Adrenal gland (tissue), 5 donors: ENCODE measurements at regions not wholly inside any gene's neighbourhood (a gene's known extent, or its start where the extent isn't known, plus 50 kb on each side); places are given as distances from the start of the nearest gene placed in this dataset.
"Not testable (repeated sequence)": the region's sequence is repeated elsewhere in the genome, so short reads cannot be mapped to it uniquely, and the experiment has no call there.

Source experiments
- POLR2A ChIP-seq, 2 donors: fragments of 450-650 bp; IDR thresholded peaks; one replicate each; pipeline ENCODE4 v1.6.1; 2017; ENCODE audit warnings: antibody characterized with exemption in 2 of 2, mild to moderate bottlenecking in 2 of 2, moderate library complexity in 1 of 2
- TF ChIP-seq, protein P1 (sequence below), 6 experiments: fragments of 450-650 bp in 4 of 6; fragments of 200-600 bp in 2 of 6; sonication (generic) in 1 of 6; IDR thresholded peaks; 1 replicate in 5 of 6; 2 replicates in 1 of 6; pipeline versions ENCODE4 v1.5.1 to v1.8.0; 2016 to 2021; ENCODE audit warnings: antibody characterized with exemption in 6 of 6, mild to moderate bottlenecking in 2 of 6, moderate library complexity in 1 of 6
- donor health status: DM: no; HTN: no; CAD: no.

DNA sequence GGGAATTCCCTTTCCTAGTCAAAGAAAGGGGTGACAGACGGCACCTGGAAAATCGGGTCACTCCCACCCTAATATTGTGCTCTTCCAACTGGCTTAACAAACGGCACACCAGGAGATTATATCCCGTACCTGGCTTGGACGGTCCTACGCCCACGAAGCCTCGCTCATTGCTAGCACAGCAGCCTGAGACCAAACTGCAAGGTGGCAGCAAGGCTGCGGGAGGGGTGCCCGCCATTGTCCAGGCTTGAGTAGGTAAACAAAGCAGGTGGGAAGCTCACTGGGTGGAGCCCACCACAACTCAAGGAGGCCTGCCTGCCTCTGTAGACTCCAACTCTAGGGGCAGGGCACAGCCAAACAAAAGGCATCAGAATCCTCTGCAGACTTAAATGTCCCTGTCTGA, 457.8 kb upstream of the PIK3R1 start:
- not testable (repeated sequence) for TF ChIP-seq POLR2A (IDR thresholded peaks at IDR 0.05)
- TF ChIP-seq, protein P1, sequence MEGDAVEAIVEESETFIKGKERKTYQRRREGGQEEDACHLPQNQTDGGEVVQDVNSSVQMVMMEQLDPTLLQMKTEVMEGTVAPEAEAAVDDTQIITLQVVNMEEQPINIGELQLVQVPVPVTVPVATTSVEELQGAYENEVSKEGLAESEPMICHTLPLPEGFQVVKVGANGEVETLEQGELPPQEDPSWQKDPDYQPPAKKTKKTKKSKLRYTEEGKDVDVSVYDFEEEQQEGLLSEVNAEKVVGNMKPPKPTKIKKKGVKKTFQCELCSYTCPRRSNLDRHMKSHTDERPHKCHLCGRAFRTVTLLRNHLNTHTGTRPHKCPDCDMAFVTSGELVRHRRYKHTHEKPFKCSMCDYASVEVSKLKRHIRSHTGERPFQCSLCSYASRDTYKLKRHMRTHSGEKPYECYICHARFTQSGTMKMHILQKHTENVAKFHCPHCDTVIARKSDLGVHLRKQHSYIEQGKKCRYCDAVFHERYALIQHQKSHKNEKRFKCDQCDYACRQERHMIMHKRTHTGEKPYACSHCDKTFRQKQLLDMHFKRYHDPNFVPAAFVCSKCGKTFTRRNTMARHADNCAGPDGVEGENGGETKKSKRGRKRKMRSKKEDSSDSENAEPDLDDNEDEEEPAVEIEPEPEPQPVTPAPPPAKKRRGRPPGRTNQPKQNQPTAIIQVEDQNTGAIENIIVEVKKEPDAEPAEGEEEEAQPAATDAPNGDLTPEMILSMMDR (IDR thresholded peaks at IDR 0.05), result not testable (repeated sequence)
